ENCODE measurements at regions not wholly inside any gene's neighbourhood (a gene's known extent, or its start where the extent isn't known, plus 50 kb on each side); places are given as distances from the start of the nearest gene placed in this dataset.

GRCh38 chr5:142435410-142436115 is 110.7 kb upstream of the SPRY4 start:
- DNase-seq = no peak

- DNase-seq = no peak
Observed at GRCh38 chr5:142434322-142434612, 109.4 kb upstream of the SPRY4 start.

GRCh38 chr5:142433526-142434321 is 108.9 kb upstream of the SPRY4 start:
- DNase-seq = no peak

GRCh38 chr5:142432961-142433360 is 108.1 kb upstream of the SPRY4 start:
- no peak for DNase-seq

GRCh38 chr5:142432369-142432863 is 107.6 kb upstream of the SPRY4 start:
- no peak for DNase-seq

GRCh38 chr5:142428773-142429473 is 104.1 kb upstream of the SPRY4 start:
- no peak for DNase-seq

- no peak for DNase-seq
Observed at GRCh38 chr5:142428036-142428772, 103.4 kb upstream of the SPRY4 start.

- DNase-seq = no peak
Observed at GRCh38 chr5:142427529-142427928, 102.7 kb upstream of the SPRY4 start.

- DNase-seq = no peak
Observed at GRCh38 chr5:142427015-142427364, 102.2 kb upstream of the SPRY4 start.

- peak in 1 of 56 donors; percentile 2 for DNase-seq
Observed at GRCh38 chr5:142426129-142427014, 101.6 kb upstream of the SPRY4 start.

GRCh38 chr5:142425286-142426065 is 100.7 kb upstream of the SPRY4 start:
- no peak for DNase-seq

- DNase-seq = no peak
Observed at GRCh38 chr5:142422429-142422828, 97.6 kb upstream of the SPRY4 start.

- DNase-seq = no peak
Observed at GRCh38 chr5:142421621-142422397, 97.0 kb upstream of the SPRY4 start.

GRCh38 chr5:142421228-142421617 is 96.4 kb upstream of the SPRY4 start:
- DNase-seq = no peak

- DNase-seq = no peak
Observed at GRCh38 chr5:142420561-142421227, 95.9 kb upstream of the SPRY4 start.

GRCh38 chr5:142412581-142412980 is 87.8 kb upstream of the SPRY4 start:
- no peak for DNase-seq

- DNase-seq = no peak
Observed at GRCh38 chr5:142411656-142412425, 87.0 kb upstream of the SPRY4 start.

GRCh38 chr5:142411103-142411502 is 86.3 kb upstream of the SPRY4 start:
- DNase-seq = no peak

Data from amygdala (tissue), 56 donors.